Kidney epithelial cell (primary cell): ENCODE measurements at regions not wholly inside any gene's neighbourhood (a gene's known extent, or its start where the extent isn't known, plus 50 kb on each side); places are given as distances from the start of the nearest gene placed in this dataset.

ENCODE experiments used
- DNase-seq: peaks from one replicate; pipeline ENCODE4 v3.0.0-alpha.2; 2010; ENCODE audit warnings: low read depth
- H3K27me3 ChIP-seq: 2 replicates; pipeline ENCODE4 v1.6.0; 2011; ENCODE audit warnings: low read length; ENCODE audit not compliant: control insufficient read depth, insufficient read depth
- H3K36me3 ChIP-seq: 2 replicates; pipeline ENCODE4 v1.5.1; 2011; ENCODE audit warnings: low read length; ENCODE audit not compliant: control insufficient read depth, insufficient read depth
- H3K4me3 ChIP-seq: 2 replicates; pipeline ENCODE4 v1.5.1; 2011; ENCODE audit warnings: low read depth, mild to moderate bottlenecking, control low read depth, low read length
- TF ChIP-seq, protein P1 (sequence below): IDR thresholded peaks from 2 replicates; pipeline ENCODE4 v1.5.1; 2011; ENCODE audit warnings: mild to moderate bottlenecking, moderate library complexity, low read length, control low read depth, inconsistent platforms; ENCODE audit not compliant: insufficient read depth, poor library complexity, severe bottlenecking

DNA sequence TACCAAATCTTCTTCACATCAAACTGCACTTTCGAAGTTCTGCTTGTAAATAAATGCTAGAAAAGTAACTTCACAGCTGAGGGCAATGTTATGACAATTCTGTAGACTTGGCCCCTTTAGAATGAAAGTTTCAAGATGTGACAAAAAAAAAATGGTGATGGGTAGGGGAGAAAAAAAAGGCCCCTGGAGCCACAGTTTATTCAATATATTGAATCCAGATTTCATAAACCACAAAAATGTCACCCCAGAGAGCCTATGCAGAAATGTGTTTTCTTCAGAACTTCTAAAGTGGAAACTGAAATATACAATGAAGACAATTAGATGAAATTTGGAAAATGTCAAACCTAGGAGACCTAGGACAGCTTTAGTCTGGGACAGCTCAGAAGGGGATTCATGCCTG, 143.1 kb downstream of the EDN3 start:
- Histone ChIP-seq H3K4me3 (no peak overlapping the region), H3K36me3 (no peaks in the 10 kb centered on the region), H3K27me3 (no peaks in the 10 kb centered on the region)
- DNase-seq: no peak
- TF ChIP-seq, protein P1, sequence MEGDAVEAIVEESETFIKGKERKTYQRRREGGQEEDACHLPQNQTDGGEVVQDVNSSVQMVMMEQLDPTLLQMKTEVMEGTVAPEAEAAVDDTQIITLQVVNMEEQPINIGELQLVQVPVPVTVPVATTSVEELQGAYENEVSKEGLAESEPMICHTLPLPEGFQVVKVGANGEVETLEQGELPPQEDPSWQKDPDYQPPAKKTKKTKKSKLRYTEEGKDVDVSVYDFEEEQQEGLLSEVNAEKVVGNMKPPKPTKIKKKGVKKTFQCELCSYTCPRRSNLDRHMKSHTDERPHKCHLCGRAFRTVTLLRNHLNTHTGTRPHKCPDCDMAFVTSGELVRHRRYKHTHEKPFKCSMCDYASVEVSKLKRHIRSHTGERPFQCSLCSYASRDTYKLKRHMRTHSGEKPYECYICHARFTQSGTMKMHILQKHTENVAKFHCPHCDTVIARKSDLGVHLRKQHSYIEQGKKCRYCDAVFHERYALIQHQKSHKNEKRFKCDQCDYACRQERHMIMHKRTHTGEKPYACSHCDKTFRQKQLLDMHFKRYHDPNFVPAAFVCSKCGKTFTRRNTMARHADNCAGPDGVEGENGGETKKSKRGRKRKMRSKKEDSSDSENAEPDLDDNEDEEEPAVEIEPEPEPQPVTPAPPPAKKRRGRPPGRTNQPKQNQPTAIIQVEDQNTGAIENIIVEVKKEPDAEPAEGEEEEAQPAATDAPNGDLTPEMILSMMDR: no peak

DNA sequence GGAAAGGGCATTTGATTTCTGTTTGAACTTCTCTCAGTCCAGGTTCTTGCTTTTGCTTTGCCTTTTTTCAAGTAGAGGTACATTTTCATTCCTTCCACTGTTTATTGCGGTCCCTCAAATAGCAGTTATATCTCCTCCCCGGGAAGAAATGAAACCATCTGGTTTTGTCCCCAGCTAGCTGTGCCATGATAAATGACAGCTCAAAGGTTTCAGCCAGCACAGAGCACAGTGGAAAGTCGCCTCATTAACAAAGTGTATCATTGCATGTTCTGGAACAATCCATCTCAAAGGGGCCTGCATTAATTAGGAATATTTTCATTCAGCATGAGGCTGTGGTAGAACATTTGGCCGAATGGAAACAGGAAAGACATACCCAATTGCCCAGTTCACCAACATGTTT, 146.0 kb downstream of the EDN3 start:
- no peaks in the 10 kb centered on the region for H3K36me3 ChIP-seq
- TF ChIP-seq, protein P1: no peak
- no peak overlapping the region for H3K4me3 ChIP-seq
- no peaks in the 10 kb centered on the region for H3K27me3 ChIP-seq
- DNase-seq: no peak

DNA sequence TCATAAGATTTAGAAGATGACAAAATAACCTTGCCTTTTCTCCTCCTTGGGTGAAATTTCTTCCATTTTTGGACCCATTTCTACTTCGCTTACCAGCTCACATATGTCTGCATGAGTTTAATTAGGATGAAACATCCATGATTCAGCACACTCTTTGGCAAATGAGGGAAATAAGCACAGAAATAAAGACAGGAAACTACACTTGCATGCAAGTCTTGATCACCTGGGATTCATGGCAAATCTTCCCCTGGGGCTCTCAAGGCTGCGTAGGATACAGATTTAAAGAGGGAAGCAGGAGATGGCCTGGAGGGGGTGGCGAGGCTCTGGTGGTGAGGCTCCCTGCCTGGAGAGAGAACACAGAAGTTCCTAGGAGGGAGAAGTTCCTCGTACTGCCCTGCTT, 147.8 kb downstream of the EDN3 start:
- Histone ChIP-seq H3K36me3 (no peaks in the 10 kb centered on the region), H3K27me3 (no peaks in the 10 kb centered on the region), H3K4me3 (no peak overlapping the region)
- TF ChIP-seq, protein P1: no peak
- no peak for DNase-seq

DNA sequence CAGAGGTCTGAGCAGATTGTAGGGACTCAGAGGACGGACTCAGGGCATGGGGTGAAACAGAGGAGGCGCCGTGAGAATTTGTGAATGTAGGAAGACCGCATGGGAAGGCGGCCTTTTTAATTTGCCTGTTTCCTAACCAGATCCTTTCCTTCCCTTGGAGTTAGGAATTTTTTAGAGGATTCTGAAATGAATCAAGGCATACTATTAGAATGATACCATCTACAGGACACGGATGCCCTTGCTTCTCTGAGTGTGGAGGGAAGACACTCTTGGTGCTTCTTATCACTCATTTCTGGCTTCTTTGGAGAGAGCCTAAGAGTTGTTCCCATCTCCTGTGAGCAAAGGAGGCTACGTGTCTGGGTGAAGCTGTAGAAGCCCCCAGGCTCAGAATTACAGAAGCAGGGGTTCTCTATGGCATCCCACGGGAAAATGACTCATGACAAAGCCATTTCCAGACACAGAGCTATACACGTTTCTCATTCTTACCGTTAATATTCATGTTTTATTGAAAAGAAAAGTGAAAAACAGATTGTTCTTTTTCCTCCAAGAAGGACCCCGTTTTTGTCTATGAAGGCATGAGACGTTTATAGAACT, 148.5 kb downstream of the EDN3 start:
- H3K27me3 ChIP-seq: no peaks in the 10 kb centered on the region
- DNase-seq: no peak
- TF ChIP-seq, protein P1: no peak
- no peaks in the 10 kb centered on the region for H3K36me3 ChIP-seq
- H3K4me3 ChIP-seq: no peak overlapping the region

DNA sequence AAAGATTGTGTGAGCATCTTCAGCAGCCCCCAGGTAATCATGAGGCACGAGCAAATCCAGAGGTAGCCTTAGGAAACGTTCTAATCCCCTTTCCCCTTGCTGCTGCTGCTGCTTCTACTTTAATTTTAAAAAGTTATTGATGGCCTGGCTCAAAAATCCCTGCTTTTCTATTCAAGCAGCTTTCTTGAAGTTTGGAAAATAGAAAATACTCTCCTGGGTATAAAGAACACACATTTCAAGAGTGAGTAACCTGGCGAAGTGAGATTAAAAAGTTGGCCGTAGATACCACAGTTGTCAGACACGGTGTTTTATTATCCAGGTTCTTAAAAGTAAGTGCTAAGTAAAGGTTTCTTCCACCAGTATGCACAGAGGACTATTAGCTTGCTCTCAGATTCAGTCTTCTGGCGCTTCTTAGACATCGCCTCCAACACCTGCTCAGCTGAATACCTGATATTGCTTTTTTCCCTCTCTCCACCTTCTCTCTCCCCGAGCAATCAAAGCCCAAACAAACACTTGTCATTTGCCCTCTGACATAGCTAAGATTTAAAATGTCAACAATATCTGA, 150.7 kb downstream of the EDN3 start:
- no peaks in the 10 kb centered on the region for H3K36me3 ChIP-seq
- TF ChIP-seq, protein P1: no peak
- no peak overlapping the region for H3K4me3 ChIP-seq
- no peak for DNase-seq
- peaks cover 2% of the 10 kb centered on the region for H3K27me3 ChIP-seq

DNA sequence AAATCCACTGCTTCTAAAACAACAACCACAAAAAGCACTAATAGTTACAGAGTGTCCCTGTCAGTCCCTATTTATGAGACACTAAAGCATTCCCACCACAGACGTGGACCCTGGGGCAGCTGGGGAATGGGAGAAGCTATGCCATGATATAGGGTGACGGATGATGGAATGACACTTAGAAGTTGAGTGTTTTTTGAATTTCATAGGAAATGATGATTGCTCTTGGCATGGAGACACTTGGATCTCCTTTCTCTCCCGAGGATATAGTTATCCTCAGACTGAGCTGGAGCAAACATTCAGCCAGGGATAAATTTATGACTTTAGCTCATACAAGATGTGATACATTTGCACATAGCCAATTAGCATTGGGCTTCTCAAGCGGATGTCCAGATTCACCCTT, 151.2 kb downstream of the EDN3 start:
- Histone ChIP-seq H3K36me3 (no peaks in the 10 kb centered on the region), H3K27me3 (peaks cover 2% of the 10 kb centered on the region), H3K4me3 (no peak overlapping the region)
- TF ChIP-seq, protein P1: no peak
- DNase-seq: no peak
